ENCODE measurements at regions not wholly inside any gene's neighbourhood (a gene's known extent, or its start where the extent isn't known, plus 50 kb on each side); places are given as distances from the start of the nearest gene placed in this dataset.

DNA sequence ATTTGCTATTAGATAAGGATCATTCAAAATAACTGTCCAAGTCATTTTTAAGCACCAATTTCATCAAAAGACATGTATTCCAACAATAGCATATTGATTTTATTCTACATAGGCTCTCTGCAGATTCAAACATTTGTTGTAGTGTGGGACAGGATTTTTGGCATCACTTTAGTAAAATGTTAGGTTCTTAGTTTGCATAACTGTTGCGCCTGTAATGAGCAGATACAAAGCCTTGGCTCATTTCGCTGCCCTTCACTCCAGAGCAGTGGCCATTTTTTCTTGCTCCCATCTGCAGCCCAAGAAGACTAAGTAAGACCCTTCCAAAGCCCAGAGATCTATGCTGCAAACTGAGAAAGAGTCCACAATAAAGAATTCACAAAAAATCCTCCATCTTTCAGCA, 446.0 kb upstream of the MPDZ start:
- Histone ChIP-seq H3K23ac (ENCODE audit: insufficient read length, low read depth, low read length) (no peak overlapping the region), H3K9me3 (ENCODE audit: control insufficient read depth, low read depth, low read length) (no peaks in the 10 kb centered on the region), H3K79me2 (ENCODE audit: insufficient read depth, low read length) (no peaks in the 10 kb centered on the region), H2BK15ac (ENCODE audit: low read depth, low read length) (no peak overlapping the region), H3K79me1 (ENCODE audit: insufficient read depth, low read depth, low read length, poor library complexity, severe bottlenecking) (no peaks in the 10 kb centered on the region), H2BK120ac (ENCODE audit: low read depth, low read length, poor library complexity, severe bottlenecking) (no peak overlapping the region), H3K14ac (ENCODE audit: insufficient read depth, low read length) (no peak overlapping the region), H3K27ac (ENCODE audit: insufficient read length, low read depth, low read length) (no peak overlapping the region), H3K9ac (ENCODE audit: extremely low read depth, insufficient read length, low read length) (no peak overlapping the region), H3T11ph (ENCODE audit: low read length) (no peak overlapping the region), H2BK5ac (ENCODE audit: insufficient read length, low read length) (no peak overlapping the region), H3K4ac (ENCODE audit: low read depth, low read length) (no peak overlapping the region), H3K4me1 (ENCODE audit: insufficient read depth, low read length) (no peaks in the 10 kb centered on the region), H4K91ac (ENCODE audit: insufficient read length, low read depth, low read length) (no peak overlapping the region), H3K27me3 (ENCODE audit: insufficient read depth, low read length) (no peaks in the 10 kb centered on the region), H2AK5ac (ENCODE audit: insufficient read length, low read length) (no peak overlapping the region), H3K23me2 (ENCODE audit: insufficient read length, low read depth, low read length, poor library complexity, severe bottlenecking) (no peaks in the 10 kb centered on the region), H3K18ac (ENCODE audit: insufficient read length, low read depth, low read length) (no peak overlapping the region), H3K4me2 (ENCODE audit: insufficient read depth, insufficient read length, low read length) (no peak overlapping the region), H2AFZ (ENCODE audit: low read length) (no peak overlapping the region), H3K56ac (ENCODE audit: insufficient read length, low read depth, low read length) (no peak overlapping the region), H4K20me1 (ENCODE audit: control insufficient read depth, insufficient read depth, insufficient read length) (no peaks in the 10 kb centered on the region), H2BK12ac (ENCODE audit: insufficient read length, low read depth, low read length) (no peak overlapping the region), H4K8ac (replicated peaks; ENCODE audit: insufficient read length, low read depth, low read length) (no peak overlapping the region), H2BK20ac (ENCODE audit: low read depth, low read length, poor library complexity, severe bottlenecking) (no peak overlapping the region), H4K5ac (ENCODE audit: insufficient read length, low read depth, low read length) (no peak overlapping the region)
- Mint-ChIP-seq H3K36me3 (ENCODE audit: insufficient read depth in 1 of 3, low read depth in 3 of 3) (no peaks in the 10 kb centered on the region), H3K27me3 (ENCODE audit: low read depth) (no peaks in the 10 kb centered on the region), H3K4me3 (no peak overlapping the region), H3K27ac (no peak overlapping the region), H3K9me3 (0 out of 5 replicates have a peak, but pooled peaks cover 0 to 3% of the 10 kb centered on the region in 2 experiments), H3K4me1 (no peaks in the 10 kb centered on the region)
- DNase-seq, result no peak
- WGBS (ENCODE audit: extremely low coverage, insufficient read length, low lambda C conversion rate), result no CpG with 5 or more reads among the region's 2 CpGs
- TF ChIP-seq, protein P1, sequence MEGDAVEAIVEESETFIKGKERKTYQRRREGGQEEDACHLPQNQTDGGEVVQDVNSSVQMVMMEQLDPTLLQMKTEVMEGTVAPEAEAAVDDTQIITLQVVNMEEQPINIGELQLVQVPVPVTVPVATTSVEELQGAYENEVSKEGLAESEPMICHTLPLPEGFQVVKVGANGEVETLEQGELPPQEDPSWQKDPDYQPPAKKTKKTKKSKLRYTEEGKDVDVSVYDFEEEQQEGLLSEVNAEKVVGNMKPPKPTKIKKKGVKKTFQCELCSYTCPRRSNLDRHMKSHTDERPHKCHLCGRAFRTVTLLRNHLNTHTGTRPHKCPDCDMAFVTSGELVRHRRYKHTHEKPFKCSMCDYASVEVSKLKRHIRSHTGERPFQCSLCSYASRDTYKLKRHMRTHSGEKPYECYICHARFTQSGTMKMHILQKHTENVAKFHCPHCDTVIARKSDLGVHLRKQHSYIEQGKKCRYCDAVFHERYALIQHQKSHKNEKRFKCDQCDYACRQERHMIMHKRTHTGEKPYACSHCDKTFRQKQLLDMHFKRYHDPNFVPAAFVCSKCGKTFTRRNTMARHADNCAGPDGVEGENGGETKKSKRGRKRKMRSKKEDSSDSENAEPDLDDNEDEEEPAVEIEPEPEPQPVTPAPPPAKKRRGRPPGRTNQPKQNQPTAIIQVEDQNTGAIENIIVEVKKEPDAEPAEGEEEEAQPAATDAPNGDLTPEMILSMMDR (conservative IDR thresholded peaks at IDR 0.05), result no peak
